Daoy (cell line): ENCODE measurements at regions not wholly inside any gene's neighbourhood (a gene's known extent, or its start where the extent isn't known, plus 50 kb on each side); places are given as distances from the start of the nearest gene placed in this dataset.

Experiments used
- DNase-seq: peaks from one replicate; pipeline ENCODE4 v3.0.0-alpha.2; 2015; ENCODE audit warnings: low read depth

GRCh38 chr20:11083841-11084240 is 410.0 kb upstream of the JAG1 start:
- DNase-seq: peak; percentile 9

- DNase-seq: no peak
These were observed 410.7 kb upstream of the JAG1 start for GRCh38 chr20:11084508-11084907.

- DNase-seq: no peak
These were observed 413.2 kb upstream of the JAG1 start for GRCh38 chr20:11086970-11087369.

- no peak for DNase-seq
These were observed 417.0 kb upstream of the JAG1 start for GRCh38 chr20:11090751-11091150.

- no peak for DNase-seq
These were observed 417.7 kb upstream of the JAG1 start for GRCh38 chr20:11091511-11091910.

GRCh38 chr20:11092151-11092550 is 418.4 kb upstream of the JAG1 start:
- no peak for DNase-seq

GRCh38 chr20:11094196-11094595 is 420.4 kb upstream of the JAG1 start:
- DNase-seq: no peak

GRCh38 chr20:11094711-11095110 is 420.9 kb upstream of the JAG1 start:
- no peak for DNase-seq

- DNase-seq: no peak
These were observed 425.1 kb upstream of the JAG1 start for GRCh38 chr20:11098888-11099287.

- DNase-seq: no peak
These were observed 427.4 kb upstream of the JAG1 start for GRCh38 chr20:11101243-11101642.

- DNase-seq: no peak
These were observed 427.9 kb upstream of the JAG1 start for GRCh38 chr20:11101696-11102095.

GRCh38 chr20:11103866-11104265 is 430.1 kb upstream of the JAG1 start:
- no peak for DNase-seq

GRCh38 chr20:11108102-11108810 is 434.5 kb upstream of the JAG1 start:
- DNase-seq: peak; percentile 44

GRCh38 chr20:11110535-11110934 is 436.7 kb upstream of the JAG1 start:
- DNase-seq: no peak

- DNase-seq: peak; percentile 36
These were observed 437.4 kb upstream of the JAG1 start for GRCh38 chr20:11111191-11111590.

GRCh38 chr20:11112832-11113231 is 439.0 kb upstream of the JAG1 start:
- DNase-seq: no peak

GRCh38 chr20:11114382-11114781 is 440.6 kb upstream of the JAG1 start:
- no peak for DNase-seq

GRCh38 chr20:11117808-11118528 is 444.2 kb upstream of the JAG1 start:
- DNase-seq: peak; percentile 94

- DNase-seq: no peak
These were observed 445.1 kb upstream of the JAG1 start for GRCh38 chr20:11118802-11119380.

- DNase-seq: no peak
These were observed 445.8 kb upstream of the JAG1 start for GRCh38 chr20:11119573-11119972.

GRCh38 chr20:11120431-11120830 is 446.6 kb upstream of the JAG1 start:
- no peak for DNase-seq

GRCh38 chr20:11124849-11125505 is 451.2 kb upstream of the JAG1 start:
- DNase-seq: no peak
